GM21423 (cell line): ENCODE measurements at regions not wholly inside any gene's neighbourhood (a gene's known extent, or its start where the extent isn't known, plus 50 kb on each side); places are given as distances from the start of the nearest gene placed in this dataset.
"Not testable (repeated sequence)": the region's sequence is repeated elsewhere in the genome, so short reads cannot be mapped to it uniquely, and the experiment has no call there.

ENCODE experiments used
- ATAC-seq: cut with Tn5 transposase; IDR thresholded peaks from one replicate; pipeline ENCODE4 v1.9.1; 2021; ENCODE audit warnings: mild to moderate bottlenecking, moderate library complexity; ENCODE audit not compliant: unreplicated experiment

- ATAC-seq = no peak
These were observed 254.8 kb downstream of the TEX29 start for GRCh38 chr13:111575276-111575675.

DNA sequence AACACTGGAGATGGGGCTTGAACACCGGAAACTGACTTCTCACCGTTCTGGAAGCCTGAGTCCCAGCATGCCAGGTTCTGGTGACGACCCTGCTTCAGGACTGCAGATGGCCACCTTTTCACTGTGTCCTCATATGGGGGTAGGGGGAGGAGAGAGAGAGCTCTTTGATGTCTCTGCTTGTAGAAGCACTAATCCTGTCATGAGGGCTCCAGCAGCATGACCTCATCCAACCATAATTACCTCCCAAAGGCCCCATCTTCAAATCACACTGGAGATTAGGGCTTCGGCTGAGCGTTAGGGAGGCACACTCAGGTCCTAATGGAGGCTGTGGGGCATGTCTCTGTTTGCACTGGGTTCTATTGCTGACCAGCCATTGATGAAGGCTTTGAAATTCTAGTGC is 255.3 kb downstream of the TEX29 start:
- no peak for ATAC-seq

DNA sequence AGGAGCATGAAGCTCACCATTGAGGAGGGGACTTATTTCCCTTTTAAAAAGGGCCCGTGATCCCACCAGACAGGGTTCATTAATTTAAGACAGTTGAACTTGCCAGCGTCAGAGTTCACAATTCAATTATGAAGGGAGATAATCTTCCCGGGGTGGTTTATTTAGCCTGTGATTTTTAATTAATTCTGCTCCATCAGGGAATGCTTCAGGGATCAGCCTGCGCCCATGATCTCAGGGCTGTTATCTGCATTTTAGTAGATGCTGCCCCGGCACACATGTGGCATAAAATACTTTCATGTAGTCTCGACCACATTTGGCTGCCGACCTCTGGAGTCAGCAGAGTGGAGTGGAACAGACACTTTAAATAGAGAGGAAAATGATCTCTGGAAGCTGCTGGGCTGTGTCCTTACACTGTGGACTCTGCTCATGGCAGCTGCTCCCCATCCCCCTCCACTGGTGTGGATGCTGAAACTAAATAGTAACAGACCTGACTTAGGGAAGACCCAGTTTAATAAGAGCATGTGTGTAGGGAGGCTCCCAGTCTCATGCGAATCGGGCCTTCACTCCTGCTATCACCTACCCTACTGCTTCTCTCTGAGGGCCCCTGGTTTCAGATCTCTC is 256.9 kb downstream of the TEX29 start:
- ATAC-seq = no peak

GRCh38 chr13:111577956-111578605 is 257.6 kb downstream of the TEX29 start:
- ATAC-seq = no peak

GRCh38 chr13:111584101-111584672 is 263.7 kb downstream of the TEX29 start:
- no peak for ATAC-seq

GRCh38 chr13:111584870-111585269 is 264.4 kb downstream of the TEX29 start:
- no peak for ATAC-seq

DNA sequence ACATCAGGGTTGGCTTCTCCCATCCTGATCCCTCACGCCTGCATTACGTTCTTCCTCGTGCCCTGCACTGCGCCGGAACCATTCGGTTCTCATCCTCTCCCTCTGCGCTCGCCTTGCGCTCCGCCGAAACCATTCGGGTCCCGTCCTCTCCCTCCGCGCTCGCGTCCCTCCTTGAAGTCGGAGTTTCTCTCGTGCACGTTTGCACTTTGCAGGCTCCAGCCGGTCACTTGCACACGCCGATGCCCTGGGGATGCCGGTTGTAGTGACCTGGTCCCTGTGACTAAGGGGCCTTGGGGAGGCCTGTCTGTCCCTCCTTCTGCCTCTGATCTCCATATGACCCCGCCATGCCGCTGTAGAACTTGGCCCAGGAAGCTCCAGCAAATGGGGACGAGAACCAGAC is 265.8 kb downstream of the TEX29 start:
- ATAC-seq = no peak

GRCh38 chr13:111587249-111587648 is 266.8 kb downstream of the TEX29 start:
- ATAC-seq = no peak

- no peak for ATAC-seq
These were observed 268.9 kb downstream of the TEX29 start for GRCh38 chr13:111589321-111589720.

DNA sequence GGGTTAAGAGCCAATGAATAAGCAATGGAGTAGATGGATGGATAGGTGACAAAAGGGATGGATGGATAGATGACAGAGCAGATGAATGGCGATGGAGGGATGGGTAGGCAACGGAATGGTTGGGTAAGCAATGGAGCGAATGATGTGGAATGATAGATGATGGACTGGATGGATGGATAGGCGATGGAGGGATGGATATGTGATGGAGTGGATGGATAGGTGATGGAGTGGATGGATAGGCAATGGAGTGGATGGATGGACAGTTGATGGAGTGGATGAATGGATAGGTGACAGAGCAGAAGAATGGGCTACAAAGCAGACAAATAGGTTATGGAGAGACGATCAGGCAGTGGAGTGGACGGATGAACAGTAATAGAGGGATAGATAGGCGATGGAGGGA is 269.6 kb downstream of the TEX29 start:
- no peak for ATAC-seq

DNA sequence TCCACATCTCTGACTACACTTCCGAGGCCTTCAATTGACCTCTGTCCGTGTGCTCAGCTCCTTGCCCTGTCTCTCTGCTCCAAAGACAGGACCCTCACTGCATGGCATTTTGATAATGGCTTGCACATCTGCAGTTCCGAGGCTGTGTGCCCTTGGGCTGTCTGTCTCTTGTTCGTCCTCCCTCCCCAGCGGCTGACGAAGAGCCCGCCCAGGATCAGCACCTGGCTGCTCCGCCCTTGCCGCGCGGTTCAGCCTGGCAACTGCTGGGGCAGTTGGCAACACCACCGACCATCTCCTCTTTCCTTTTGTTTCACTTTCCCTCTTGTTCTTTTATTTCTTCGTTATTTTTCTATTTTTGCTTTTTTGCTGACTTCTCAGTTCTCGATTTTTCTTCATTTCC is 270.4 kb downstream of the TEX29 start:
- no peak for ATAC-seq

GRCh38 chr13:111593490-111593889 is 273.0 kb downstream of the TEX29 start:
- not testable (repeated sequence) for ATAC-seq

DNA sequence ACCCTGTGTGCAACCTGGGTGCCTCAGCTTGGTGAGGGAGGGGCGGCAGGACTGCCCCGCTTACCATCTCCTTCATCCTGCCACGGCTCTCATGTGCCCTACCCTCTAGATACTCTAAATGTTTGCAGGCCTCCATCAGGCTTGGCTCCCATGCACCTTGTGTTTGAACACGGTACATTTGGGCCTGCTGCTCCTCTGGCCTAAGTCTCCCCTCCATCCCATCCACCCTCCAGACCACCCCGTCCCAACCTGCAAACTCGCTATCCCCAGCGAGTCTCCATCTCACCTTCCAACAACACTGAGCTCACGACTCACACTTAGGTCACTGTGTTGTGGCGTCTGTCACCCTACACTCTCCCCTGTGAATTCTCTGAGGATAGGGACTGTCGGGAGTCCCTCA is 274.2 kb downstream of the TEX29 start:
- ATAC-seq = no peak

- ATAC-seq = no peak
These were observed 274.8 kb downstream of the TEX29 start for GRCh38 chr13:111595276-111595675.

DNA sequence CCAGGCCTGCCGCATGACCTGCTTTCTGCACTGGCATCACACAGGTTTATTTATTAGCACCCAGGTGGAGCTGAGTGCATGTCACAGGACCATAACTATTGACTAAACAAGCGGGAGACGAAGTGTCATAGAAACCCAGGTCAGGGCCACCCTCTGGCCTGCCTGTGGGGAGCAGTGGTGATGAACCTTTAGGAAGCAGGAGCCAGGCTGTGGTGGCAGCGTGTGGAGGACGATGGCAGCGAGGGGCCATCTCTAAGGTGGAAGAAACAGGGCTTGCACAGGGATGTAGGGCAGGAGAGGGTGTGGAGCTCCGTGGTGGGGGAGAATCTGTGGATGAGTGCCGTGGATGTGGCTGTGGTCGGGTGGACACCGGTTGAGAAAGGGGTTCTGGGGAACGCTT is 275.3 kb downstream of the TEX29 start:
- no peak for ATAC-seq

- ATAC-seq = no peak
These were observed 276.8 kb downstream of the TEX29 start for GRCh38 chr13:111597191-111597611.

GRCh38 chr13:111597618-111598017 is 277.2 kb downstream of the TEX29 start:
- ATAC-seq = no peak

GRCh38 chr13:111598747-111599146 is 278.3 kb downstream of the TEX29 start:
- no peak for ATAC-seq

DNA sequence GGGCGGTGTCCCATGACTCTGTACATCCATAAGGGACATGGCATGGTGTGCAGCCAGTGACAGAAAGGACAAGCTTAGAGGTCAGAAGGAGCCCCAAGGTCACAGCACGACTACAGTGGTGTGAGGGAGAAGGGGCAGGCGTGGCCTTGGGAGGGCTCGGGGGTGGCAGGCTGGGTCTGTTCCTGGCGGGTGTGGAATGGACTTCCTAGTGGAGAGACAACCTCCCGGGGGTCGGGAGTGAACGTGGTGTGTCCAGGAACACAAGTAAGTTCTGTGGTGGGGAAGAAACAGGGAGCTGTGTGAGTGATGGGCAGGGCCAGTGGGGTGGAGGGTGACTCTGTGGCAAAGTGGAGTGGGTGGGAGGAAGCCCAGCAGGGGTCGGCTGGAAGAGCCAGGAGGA is 279.3 kb downstream of the TEX29 start:
- ATAC-seq = no peak

DNA sequence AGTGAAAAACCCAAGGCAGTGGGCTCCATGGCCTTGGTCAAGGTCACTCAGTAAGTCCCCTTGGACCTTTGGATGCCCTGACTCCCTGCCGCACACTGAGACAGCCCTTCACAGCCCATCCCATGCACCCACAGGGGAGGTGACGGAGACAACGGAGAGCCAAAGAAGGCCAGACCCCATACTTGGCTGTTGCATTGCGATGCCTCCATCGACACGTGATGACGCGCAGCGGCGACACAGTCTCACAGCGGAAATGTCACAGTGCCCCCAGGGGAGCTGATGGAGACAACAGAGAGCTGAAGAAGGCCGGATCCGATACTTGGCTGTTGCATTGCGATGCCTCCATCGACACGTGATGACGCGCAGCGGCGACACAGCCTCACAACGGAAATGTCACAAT is 282.4 kb downstream of the TEX29 start:
- ATAC-seq = no peak

GRCh38 chr13:111604097-111604496 is 283.7 kb downstream of the TEX29 start:
- ATAC-seq = no peak

- ATAC-seq = no peak
These were observed 288.1 kb downstream of the TEX29 start for GRCh38 chr13:111608556-111608955.

DNA sequence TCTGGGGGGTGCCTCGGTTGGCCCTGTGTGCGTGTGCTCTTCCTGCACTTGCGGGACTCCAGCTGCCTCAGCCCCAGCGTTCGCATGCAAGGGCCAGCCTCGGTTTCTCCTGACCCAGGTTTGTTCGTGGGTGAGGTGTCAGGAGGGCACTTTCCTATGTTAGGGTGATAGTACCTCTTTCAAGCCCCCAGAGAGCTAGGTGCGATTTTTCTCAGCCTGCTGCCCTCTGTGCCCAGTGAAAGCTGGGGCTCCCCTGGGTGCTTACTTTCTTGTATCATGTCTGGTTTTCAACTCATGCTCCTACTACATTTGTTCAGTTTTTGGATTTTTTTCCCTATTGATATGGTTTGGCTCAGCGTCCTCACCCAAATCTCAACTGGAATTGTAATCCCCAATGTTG is 289.2 kb downstream of the TEX29 start:
- ATAC-seq = no peak
